EL (cell line): ENCODE measurements at regions not wholly inside any gene's neighbourhood (a gene's known extent, or its start where the extent isn't known, plus 50 kb on each side); places are given as distances from the start of the nearest gene placed in this dataset.
"Not testable (repeated sequence)": the region's sequence is repeated elsewhere in the genome, so short reads cannot be mapped to it uniquely, and the experiment has no call there.

Experiments
- DNase-seq: peaks from one replicate; pipeline ENCODE4 v3.0.0-alpha.2; 2016

GRCh38 chr1:239951511-239952140 is 140.1 kb upstream of the FMN2 start:
- peak; percentile 69 for DNase-seq

GRCh38 chr1:239952348-239953308 is 139.1 kb upstream of the FMN2 start:
- peak; percentile 23 for DNase-seq

- no peak for DNase-seq
These were observed 136.8 kb upstream of the FMN2 start for GRCh38 chr1:239954836-239955235.

- no peak for DNase-seq
These were observed 136.3 kb upstream of the FMN2 start for GRCh38 chr1:239955431-239955830.

- DNase-seq: no peak
These were observed 135.4 kb upstream of the FMN2 start for GRCh38 chr1:239956263-239956662.

GRCh38 chr1:239958063-239958462 is 133.6 kb upstream of the FMN2 start:
- no peak for DNase-seq

GRCh38 chr1:239960366-239960765 is 131.3 kb upstream of the FMN2 start:
- no peak for DNase-seq

GRCh38 chr1:239963856-239964255 is 127.8 kb upstream of the FMN2 start:
- no peak for DNase-seq

GRCh38 chr1:239976130-239976968 is 115.3 kb upstream of the FMN2 start:
- peak; percentile 64 for DNase-seq

GRCh38 chr1:239977416-239977815 is 114.3 kb upstream of the FMN2 start:
- DNase-seq: no peak

GRCh38 chr1:239979456-239979855 is 112.2 kb upstream of the FMN2 start:
- no peak for DNase-seq

GRCh38 chr1:239982762-239983161 is 108.9 kb upstream of the FMN2 start:
- DNase-seq: no peak

- DNase-seq: no peak
These were observed 106.6 kb upstream of the FMN2 start for GRCh38 chr1:239985044-239985443.

- DNase-seq: peak; percentile 55
These were observed 104.5 kb upstream of the FMN2 start for GRCh38 chr1:239987103-239987745.

- DNase-seq: no peak
These were observed 101.7 kb upstream of the FMN2 start for GRCh38 chr1:239989990-239990389.

GRCh38 chr1:239992566-239992965 is 99.1 kb upstream of the FMN2 start:
- not testable (repeated sequence) for DNase-seq

GRCh38 chr1:239993366-239993765 is 98.3 kb upstream of the FMN2 start:
- DNase-seq: no peak

- no peak for DNase-seq
These were observed 96.4 kb upstream of the FMN2 start for GRCh38 chr1:239995281-239995680.

GRCh38 chr1:239997160-239997514 is 94.5 kb upstream of the FMN2 start:
- no peak for DNase-seq

- peak; percentile 36 for DNase-seq
These were observed 94.0 kb upstream of the FMN2 start for GRCh38 chr1:239997515-239998311.

- DNase-seq: no peak
These were observed 93.4 kb upstream of the FMN2 start for GRCh38 chr1:239998312-239998649.

- no peak for DNase-seq
These were observed 92.5 kb upstream of the FMN2 start for GRCh38 chr1:239999170-239999569.
